K562 (cell line): ENCODE measurements at regions not wholly inside any gene's neighbourhood (a gene's known extent, or its start where the extent isn't known, plus 50 kb on each side); places are given as distances from the start of the nearest gene placed in this dataset.

Experiments used
- ASH1L ChIP-seq: fragments of 450-650 bp; IDR thresholded peaks from 2 replicates; pipeline ENCODE4 v1.6.1; 2018; ENCODE audit warnings: borderline replicate concordance, mild to moderate bottlenecking, low read depth; ENCODE audit not compliant: partially characterized antibody
- CEBPB ChIP-seq: fragments of 450-650 bp; IDR thresholded peaks from 2 replicates; pipeline ENCODE4 v1.6.1; 2016; ENCODE audit warnings: missing genetic modification characterization, missing compliant biosample characterization
- CHAMP1 ChIP-seq: fragments of 450-650 bp; IDR thresholded peaks from 2 replicates; pipeline ENCODE4 v1.6.1; 2016; ENCODE audit warnings: mild to moderate bottlenecking
- CHCHD3 ChIP-seq: fragments of 250-450 bp; sonication (Bioruptor Pico); IDR thresholded peaks from 2 replicates; pipeline ENCODE4 v2.1.2; 2022; ENCODE audit warnings: mild to moderate bottlenecking
- CREBBP ChIP-seq: IDR thresholded peaks from one replicate; pipeline ENCODE4 v1.6.1; 2012; ENCODE audit warnings: low read depth, mild to moderate bottlenecking, control low read depth, inconsistent platforms, low read length
- E2F6 ChIP-seq, 2 experiments: IDR thresholded peaks; 2 replicates each; pipeline ENCODE4 v1.6.1; 2011; ENCODE audit warnings: borderline replicate concordance in 1 of 2, control low read depth in 1 of 2, low read depth in 1 of 2, low read length in 1 of 2, mild to moderate bottlenecking in 1 of 2, mixed read lengths in 1 of 2, moderate library complexity in 1 of 2; ENCODE audit not compliant: insufficient read depth in 1 of 2, insufficient read length in 1 of 2, poor library complexity in 1 of 2, severe bottlenecking in 1 of 2; ENCODE audit errors: extremely low read depth in 1 of 2
- FOXA1 ChIP-seq: fragments of 450-650 bp; IDR thresholded peaks from 2 replicates; pipeline ENCODE4 v1.6.1; 2016; ENCODE audit warnings: mild to moderate bottlenecking, borderline replicate concordance
- HDAC8 ChIP-seq: fragments of 450-650 bp; IDR thresholded peaks from 2 replicates; pipeline ENCODE4 v1.6.1; 2016; ENCODE audit warnings: mild to moderate bottlenecking, missing genetic modification characterization, moderate library complexity, missing compliant biosample characterization
- HLTF ChIP-seq: fragments of 450-650 bp; IDR thresholded peaks from 2 replicates; pipeline ENCODE4 v1.6.1; 2016
- SMAD4 ChIP-seq: fragments of 250-450 bp; sonication (Bioruptor Pico); conservative IDR thresholded peaks from 2 replicates; pipeline ENCODE4 v1.8.0; 2021; ENCODE audit warnings: inconsistent platforms, mild to moderate bottlenecking, moderate library complexity
- SMARCB1 ChIP-seq: IDR thresholded peaks from 2 replicates; pipeline ENCODE4 v1.6.1; 2011; ENCODE audit warnings: improper control_type of control experiment, low read depth; ENCODE audit not compliant: insufficient read length
- SMARCE1 ChIP-seq: fragments of 450-650 bp; IDR thresholded peaks from 2 replicates; pipeline ENCODE4 v1.7.1; 2016; ENCODE audit warnings: mild to moderate bottlenecking
- TARDBP ChIP-seq: fragments of 450-650 bp; IDR thresholded peaks from 2 replicates; pipeline ENCODE4 v1.6.1; 2016
- ZBTB1 ChIP-seq: sonication (generic); formaldehyde crosslinking; IDR thresholded peaks from 2 replicates; pipeline ENCODE4 v1.8.1; 2023; ENCODE audit warnings: missing genetic modification reagents, low read depth, mild to moderate bottlenecking, borderline replicate concordance
- ZBTB5 ChIP-seq: fragments of 450-650 bp; IDR thresholded peaks from 2 replicates; pipeline ENCODE4 v1.6.1; 2017; ENCODE audit warnings: antibody characterized with exemption
- ZEB2 ChIP-seq: fragments of 450-650 bp; IDR thresholded peaks from 2 replicates; pipeline ENCODE4 v1.6.1; 2016
- ZFP1 ChIP-seq: fragments of 450-650 bp; formaldehyde crosslinking; IDR thresholded peaks from 2 replicates; pipeline ENCODE4 v1.4.0; 2020; ENCODE audit warnings: mild to moderate bottlenecking, mixed read lengths
- ZNF175 ChIP-seq: fragments of 200-800 bp; sonication (Bioruptor generic); IDR thresholded peaks from 2 replicates; pipeline ENCODE4 v1.6.1; 2016; ENCODE audit warnings: low read depth, mild to moderate bottlenecking, missing genetic modification characterization, missing compliant biosample characterization
- ZNF398 ChIP-seq: fragments of 250-450 bp; sonication (Bioruptor Pico); IDR thresholded peaks from 2 replicates; pipeline ENCODE4 v1.8.0; 2021; ENCODE audit warnings: moderate library complexity, mild to moderate bottlenecking, inconsistent platforms
- ZSCAN29 ChIP-seq: fragments of 450-650 bp; IDR thresholded peaks from 2 replicates; pipeline ENCODE4 v1.6.1; 2017
- TF ChIP-seq, protein P1 (sequence below): fragments of 450-650 bp; IDR thresholded peaks from 2 replicates; pipeline ENCODE4 v1.6.1; 2014; ENCODE audit warnings: low read depth, mild to moderate bottlenecking, moderate library complexity, borderline replicate concordance

DNA sequence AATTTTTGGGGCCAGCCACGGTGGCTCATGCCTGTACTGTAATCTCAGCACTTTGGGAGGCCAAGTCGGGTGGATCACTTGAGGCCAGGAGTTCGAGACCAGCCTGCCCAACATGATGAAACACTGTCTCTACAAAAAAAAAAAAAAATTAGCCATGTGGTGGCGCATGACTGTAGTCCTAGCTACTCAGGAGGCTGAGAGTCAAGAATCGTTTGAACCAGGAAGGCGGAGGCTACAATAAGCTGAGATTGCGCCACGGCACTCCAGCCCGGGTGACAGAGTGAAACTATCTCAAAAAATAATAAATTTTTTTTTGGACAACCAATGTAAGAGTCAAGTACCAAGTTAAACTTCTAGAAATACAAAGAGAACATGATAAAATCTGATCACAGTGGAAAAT, 164.6 kb downstream of the AVL9 start (continued):
- TF ChIP-seq HLTF (no peak), ZNF175 (CRISPR knock-in tag) (no peak), SMARCB1 (no peak), SMAD4 (CRISPR knock-in tag) (peak; percentile 46; the same call in 1 of the 2 replicates), FOXA1 (no peak), CREBBP (no peak), ZBTB1 (CRISPR knock-in tag) (no peak), ZFP1 (CRISPR knock-in tag) (no peak), TARDBP (no peak), CHAMP1 (peak; percentile 74), CEBPB (tag) (peak; percentile 78), ZBTB5 (no peak), ZNF398 (CRISPR knock-in tag) (no peak), ASH1L (no peak), SMARCE1 (no peak), E2F6 (IDR thresholded peaks at IDR 0.05; ENCODE audit: borderline replicate concordance in 1 of 2, extremely low read depth in 1 of 2, insufficient read depth in 1 of 2, insufficient read length in 1 of 2, low read depth in 1 of 2, low read length in 1 of 2, poor library complexity in 1 of 2, severe bottlenecking in 1 of 2) (no peak), ZSCAN29 (no peak), ZEB2 (no peak), HDAC8 (tag) (no peak), CHCHD3 (CRISPR knock-in tag) (no peak)
- TF ChIP-seq, protein P1, sequence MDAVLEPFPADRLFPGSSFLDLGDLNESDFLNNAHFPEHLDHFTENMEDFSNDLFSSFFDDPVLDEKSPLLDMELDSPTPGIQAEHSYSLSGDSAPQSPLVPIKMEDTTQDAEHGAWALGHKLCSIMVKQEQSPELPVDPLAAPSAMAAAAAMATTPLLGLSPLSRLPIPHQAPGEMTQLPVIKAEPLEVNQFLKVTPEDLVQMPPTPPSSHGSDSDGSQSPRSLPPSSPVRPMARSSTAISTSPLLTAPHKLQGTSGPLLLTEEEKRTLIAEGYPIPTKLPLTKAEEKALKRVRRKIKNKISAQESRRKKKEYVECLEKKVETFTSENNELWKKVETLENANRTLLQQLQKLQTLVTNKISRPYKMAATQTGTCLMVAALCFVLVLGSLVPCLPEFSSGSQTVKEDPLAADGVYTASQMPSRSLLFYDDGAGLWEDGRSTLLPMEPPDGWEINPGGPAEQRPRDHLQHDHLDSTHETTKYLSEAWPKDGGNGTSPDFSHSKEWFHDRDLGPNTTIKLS = no peak
